Retinal pigment epithelial cell (primary cell): ENCODE measurements at regions not wholly inside any gene's neighbourhood (a gene's known extent, or its start where the extent isn't known, plus 50 kb on each side); places are given as distances from the start of the nearest gene placed in this dataset.
A peak's percentile ranks its signal among the peaks of the same experiment; 100 is the strongest.
"Not testable (repeated sequence)": the region's sequence is repeated elsewhere in the genome, so short reads cannot be mapped to it uniquely, and the experiment has no call there.

Source experiments
- DNase-seq: peaks from one replicate; pipeline ENCODE4 v3.0.0-alpha.2; 2010; ENCODE audit warnings: low read depth
- H3K4me3 ChIP-seq: 2 replicates; pipeline ENCODE4 v1.5.1; 2011; ENCODE audit warnings: mild to moderate bottlenecking, low read length, control low read depth, moderate library complexity
- CTCF ChIP-seq: conservative IDR thresholded peaks from 2 replicates; pipeline ENCODE4 v1.5.1; 2011; ENCODE audit warnings: low read depth, low read length, control low read depth, inconsistent platforms

GRCh38 chr16:88185976-88186888 lies 196.5 kb upstream of the ZNF469 start:
- not testable (repeated sequence) for H3K4me3 ChIP-seq, DNase-seq

DNA sequence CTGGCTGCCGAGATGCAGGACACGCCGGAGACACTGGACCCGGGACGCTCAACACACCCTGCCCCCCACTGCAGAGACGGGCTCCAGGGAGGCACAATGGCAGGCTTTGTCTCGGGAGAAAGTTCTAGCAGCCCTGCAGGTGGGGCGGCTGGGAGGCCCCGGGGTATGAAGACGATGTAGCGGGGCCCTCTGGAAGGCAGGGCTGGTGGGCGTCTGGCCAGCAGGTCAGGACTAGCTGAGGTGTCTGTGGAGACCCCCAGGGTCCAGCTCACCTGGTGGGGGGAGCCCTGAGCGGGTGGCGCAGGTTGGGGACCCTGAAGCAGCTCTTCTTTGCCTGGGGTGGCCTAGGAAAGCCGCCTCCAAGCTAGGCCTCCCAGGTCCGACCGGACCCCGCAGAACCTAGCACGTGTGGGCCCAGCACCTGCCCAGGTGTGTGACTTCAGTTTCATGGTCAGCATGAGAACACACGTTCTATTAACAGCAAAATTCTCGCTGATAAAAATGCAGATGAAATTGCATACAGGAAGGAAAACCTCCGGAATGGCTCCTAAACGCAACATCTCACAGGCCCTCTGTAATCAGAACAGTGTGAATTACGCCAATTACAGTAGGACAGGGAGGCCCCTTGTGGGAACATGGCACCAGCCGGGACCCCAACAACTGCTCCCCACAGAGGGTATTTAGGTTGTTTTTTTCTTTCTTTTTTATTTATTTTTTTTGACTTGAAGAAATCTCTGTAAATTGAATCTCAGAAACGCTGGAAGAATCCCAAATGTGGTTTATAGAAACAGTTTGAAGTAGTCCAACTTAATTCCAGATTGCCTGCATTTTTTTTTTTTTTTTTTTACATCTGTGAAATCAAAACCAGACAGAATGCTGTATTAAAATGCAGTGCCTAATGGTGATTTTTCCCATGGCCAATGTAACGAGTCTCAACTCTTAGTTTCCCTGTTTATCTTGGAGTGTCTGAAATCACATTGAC lies 195.6 kb upstream of the ZNF469 start:
- not testable (repeated sequence) for H3K4me3 ChIP-seq, DNase-seq

DNA sequence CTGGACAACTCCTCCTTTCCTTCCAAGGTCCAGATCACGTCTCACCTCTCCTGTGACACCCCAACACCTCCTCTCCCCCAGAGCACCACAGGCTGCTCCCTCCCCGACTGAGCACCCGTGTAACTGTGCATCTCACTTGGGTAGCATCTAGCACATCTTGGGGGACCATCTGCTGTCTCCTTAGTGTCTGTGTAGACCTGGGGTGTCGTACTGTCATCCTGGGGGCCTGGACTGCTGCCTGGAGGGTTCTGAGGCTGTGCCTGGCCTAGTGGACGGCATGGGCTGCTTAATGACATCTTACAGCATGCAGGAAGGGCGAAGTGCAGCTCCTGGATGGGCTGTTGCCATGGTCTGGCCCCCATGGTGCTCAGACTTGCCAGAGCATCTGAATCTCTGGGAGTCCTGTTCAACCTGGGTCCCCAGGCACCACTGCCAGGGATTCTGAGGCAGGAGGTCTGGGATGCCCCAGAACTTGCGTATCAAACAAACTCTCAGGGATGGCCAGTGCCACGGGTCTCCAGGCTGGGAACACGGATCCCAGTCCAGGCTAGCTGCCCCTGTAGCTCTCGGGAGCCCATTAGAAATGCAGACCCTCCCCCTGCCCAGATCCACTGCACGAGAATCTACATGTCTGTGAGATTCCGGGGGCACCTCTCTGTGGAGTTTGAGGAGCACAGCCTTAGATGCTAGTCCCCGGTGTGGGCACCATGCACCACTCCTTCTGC lies 194.4 kb upstream of the ZNF469 start:
- H3K4me3 ChIP-seq, DNase-seq: not testable (repeated sequence)

DNA sequence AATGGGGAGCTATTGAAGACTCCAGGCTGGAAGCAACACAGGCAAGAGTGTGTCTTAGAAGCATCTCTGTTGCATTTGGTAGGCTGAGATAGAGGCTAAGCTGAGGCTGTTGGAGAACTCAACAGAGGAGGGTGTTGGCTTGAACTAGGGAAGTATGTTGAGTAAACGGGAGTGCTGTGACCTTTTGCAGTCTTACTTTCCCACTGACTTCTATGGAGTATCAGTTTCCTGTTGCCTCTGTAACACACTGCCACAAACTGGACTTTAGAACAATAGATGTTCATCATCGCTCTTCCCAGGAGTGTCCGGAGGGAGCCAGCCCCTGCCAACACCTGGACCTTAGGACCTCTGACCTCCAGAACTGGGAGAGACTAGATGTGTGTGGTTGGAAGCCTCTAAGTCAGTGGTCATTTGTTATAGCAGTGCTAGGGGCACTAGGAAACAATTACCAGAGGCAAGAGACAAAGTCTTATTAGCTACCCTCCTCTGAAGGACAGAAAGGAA lies 192.1 kb upstream of the ZNF469 start:
- DNase-seq, H3K4me3 ChIP-seq: not testable (repeated sequence)

DNA sequence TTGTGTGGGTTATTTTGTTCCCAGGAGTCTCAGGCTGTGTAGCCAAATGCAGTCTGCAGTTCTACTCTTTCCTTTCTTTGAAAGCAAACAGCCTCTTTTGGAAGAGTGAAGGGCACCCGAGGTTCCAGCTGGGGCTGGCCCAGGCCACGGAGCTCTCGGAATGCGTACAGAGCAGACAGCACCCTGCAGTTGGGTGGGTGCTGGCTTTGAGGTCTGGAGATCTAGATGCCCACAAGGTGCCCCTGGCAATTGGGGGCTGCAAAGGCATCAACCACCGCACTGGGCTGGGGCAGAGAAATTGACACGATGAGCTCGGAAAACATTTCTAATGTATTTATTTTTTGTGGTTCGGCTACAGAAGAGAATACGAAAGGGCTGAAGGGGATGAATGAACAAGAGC lies 191.6 kb upstream of the ZNF469 start:
- not testable (repeated sequence) for H3K4me3 ChIP-seq, DNase-seq

GRCh38 chr16:88192601-88193000 lies 190.2 kb upstream of the ZNF469 start:
- no peak overlapping the region for H3K4me3 ChIP-seq
- DNase-seq, result no peak
- TF ChIP-seq CTCF, result no peak

GRCh38 chr16:88193706-88194396 lies 188.9 kb upstream of the ZNF469 start:
- peak; percentile 62 for TF ChIP-seq CTCF
- not testable (repeated sequence) for DNase-seq, H3K4me3 ChIP-seq

- DNase-seq, result no peak
- no peak overlapping the region for H3K4me3 ChIP-seq
- no peak for TF ChIP-seq CTCF
Measured at GRCh38 chr16:88194397-88195268, 188.1 kb upstream of the ZNF469 start.
